SKM-1 (cell line): ENCODE measurements at regions not wholly inside any gene's neighbourhood (a gene's known extent, or its start where the extent isn't known, plus 50 kb on each side); places are given as distances from the start of the nearest gene placed in this dataset.
"Not testable (repeated sequence)": the region's sequence is repeated elsewhere in the genome, so short reads cannot be mapped to it uniquely, and the experiment has no call there.

Experiments used
- DNase-seq: peaks from one replicate; lab custom pipeline; 2025; ENCODE audit not compliant: unreplicated experiment; lab: John Stamatoyannopoulos, UW

DNA sequence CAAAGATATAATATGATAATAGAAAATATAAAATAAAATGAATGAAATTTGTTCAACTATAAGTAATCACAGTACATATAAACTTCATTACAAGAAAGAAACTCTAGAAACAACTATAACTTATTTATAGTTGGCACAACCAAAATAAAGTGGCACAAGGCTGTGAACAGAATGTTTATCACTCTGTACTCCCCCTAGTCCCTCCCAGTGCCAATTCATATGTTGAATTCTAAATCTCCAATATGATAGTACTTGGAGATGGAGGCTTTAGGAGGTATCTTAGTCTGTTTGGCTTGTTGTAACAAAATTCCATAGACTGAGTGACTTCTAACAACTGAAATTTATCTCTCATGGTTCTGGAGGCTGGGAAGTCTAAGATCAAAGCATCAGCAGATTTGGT is 145.0 kb upstream of the TMEM229A start:
- DNase-seq: no peak

DNA sequence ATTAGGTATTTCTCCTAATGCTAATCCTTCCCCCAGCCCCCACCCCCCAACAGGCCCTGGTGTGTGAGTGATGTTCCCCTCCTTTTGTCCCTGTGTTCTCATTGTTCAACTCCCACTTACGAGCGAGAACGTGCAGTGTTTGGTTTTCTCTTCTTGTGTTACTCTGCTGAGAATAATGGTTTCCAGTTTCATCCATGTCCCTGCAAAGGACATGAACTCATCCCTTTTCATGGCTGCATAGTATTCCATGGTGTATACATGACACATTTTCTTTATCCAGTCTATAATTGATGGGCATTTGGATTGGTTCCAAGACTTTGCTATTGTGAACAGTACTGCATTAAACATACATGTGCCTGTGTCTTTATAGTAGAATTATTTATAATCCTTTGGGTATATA is 138.9 kb upstream of the TMEM229A start:
- DNase-seq: not testable (repeated sequence)

GRCh38 chr7:124171068-124171467 is 138.2 kb upstream of the TMEM229A start:
- no peak for DNase-seq

DNA sequence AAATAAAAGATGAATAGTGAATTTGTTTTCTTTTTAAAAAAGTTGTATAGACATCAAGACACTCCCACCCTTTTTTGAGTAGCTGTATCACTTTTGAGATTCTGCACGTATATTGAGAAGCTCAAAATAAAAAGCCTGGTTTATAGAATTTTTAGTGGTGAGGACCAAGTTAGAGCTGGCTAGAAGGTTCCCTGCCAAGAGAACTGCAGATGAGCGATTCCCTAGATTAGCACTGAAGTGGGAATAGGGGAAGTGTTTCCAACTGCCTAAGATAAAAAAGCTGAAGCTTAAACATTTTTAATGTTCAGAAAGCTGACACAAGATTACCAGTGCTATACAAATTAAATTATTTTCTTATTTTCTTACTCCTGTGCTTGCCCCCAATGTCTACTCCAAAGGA is 135.7 kb upstream of the TMEM229A start:
- DNase-seq: no peak

- no peak for DNase-seq
Measured at GRCh38 chr7:124162667-124163066, 129.8 kb upstream of the TMEM229A start.

DNA sequence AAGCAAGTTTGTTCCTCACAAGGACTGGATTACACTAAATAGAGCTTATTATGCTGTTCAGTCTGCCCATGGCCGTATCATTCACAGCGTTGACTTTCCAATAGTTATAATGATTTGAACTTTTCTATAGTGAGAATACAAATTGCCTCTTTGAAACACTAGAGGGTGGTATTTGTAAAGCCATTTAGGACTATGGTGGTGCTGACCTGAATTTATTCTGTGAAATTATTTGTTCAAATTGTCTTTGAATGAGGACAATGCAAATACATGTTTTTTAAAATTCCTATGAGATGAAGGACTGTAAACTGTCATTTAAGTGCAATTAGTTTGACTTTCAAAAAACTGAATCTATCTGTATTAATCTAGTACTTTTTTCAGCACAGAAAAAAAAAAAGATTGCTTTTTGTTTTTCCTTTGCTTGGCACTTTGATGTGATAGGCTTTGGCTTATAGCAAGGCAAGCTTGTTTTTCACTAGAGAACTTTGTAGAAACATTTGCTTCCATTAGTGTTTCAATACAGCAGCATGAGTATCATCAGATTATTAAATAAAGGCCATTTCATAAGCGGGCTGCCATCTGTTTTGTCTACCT is 122.7 kb upstream of the TMEM229A start:
- peak; percentile 9 for DNase-seq

GRCh38 chr7:124152859-124153692 is 120.2 kb upstream of the TMEM229A start:
- peak; percentile 31 for DNase-seq

GRCh38 chr7:124137664-124138063 is 104.8 kb upstream of the TMEM229A start:
- no peak for DNase-seq

DNA sequence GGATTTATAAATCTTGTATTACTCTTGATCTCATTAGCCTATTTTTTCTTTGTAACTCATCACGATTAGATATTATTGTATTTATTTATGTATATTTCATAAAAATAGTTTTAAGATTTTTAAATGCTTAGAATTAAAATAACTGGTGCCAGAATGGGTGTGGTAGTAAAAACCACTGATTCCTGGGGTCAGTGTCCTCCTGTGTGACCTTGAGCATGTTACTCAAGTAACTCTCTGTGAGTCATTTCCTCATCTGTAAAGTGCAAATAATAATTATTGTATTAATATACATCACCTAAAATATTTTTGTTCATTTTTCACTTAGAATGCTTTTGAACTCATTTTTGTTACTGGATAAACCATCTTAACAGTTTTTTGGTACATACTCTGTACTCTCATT is 91.3 kb upstream of the TMEM229A start:
- DNase-seq: no peak

- DNase-seq: no peak
Measured at GRCh38 chr7:124120911-124121310, 88.0 kb upstream of the TMEM229A start.

- DNase-seq: no peak
Measured at GRCh38 chr7:124113045-124113444, 80.2 kb upstream of the TMEM229A start.

GRCh38 chr7:124106575-124106974 is 73.7 kb upstream of the TMEM229A start:
- DNase-seq: no peak

DNA sequence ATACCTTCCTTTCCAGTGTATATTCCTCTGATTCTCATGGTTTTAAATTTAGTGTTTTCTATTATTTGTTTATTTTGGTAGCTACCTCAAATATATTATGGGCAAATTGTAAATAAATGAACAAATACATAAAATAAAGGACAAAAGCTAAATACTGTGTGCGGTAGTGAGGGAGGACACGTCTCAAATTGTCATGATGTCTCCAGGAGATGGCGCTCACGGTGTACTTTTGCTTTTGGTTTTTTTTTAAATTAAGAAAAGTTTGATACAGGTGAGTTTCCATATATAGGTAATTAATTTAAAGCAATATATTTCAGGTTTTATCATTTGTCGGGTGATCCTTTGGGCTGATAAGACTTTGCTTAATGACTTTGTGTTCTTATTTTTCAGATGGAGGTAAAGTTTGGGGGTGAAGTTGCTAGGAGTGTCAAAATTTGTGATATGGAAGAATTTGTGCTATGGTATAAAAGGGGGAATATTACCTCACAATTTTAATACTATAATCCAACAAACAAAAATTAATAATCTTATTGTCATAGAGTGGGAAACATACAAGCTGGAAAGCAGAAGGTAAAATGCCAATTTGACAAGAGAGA is 68.4 kb upstream of the TMEM229A start:
- no peak for DNase-seq

GRCh38 chr7:124100190-124100589 is 67.3 kb upstream of the TMEM229A start:
- DNase-seq: no peak

DNA sequence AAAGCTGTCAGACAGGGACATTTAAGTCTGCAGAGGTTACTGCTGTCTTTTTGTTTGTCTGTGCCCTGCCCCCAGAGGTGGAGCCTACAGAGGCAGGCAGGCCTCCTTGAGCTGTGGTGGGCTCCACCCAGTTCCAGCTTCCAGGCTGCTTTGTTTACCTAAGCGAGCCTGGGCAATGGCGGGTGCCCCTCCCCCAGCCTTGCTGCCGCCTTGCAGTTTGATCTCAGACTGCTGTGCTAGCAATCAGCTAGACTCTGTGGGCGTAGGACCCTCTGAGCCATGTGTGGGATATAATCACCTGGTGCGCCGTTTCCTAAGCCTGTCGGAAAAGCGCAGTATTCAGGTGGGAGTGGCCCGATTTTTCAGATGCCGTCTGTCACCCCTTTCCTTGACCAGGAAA is 66.7 kb upstream of the TMEM229A start:
- DNase-seq: not testable (repeated sequence)

- DNase-seq: no peak
Measured at GRCh38 chr7:124089621-124090020, 56.8 kb upstream of the TMEM229A start.

- no peak for DNase-seq
Measured at GRCh38 chr7:124088590-124088989, 55.7 kb upstream of the TMEM229A start.

GRCh38 chr7:124086843-124087242 is 54.0 kb upstream of the TMEM229A start:
- no peak for DNase-seq

GRCh38 chr7:124085179-124085578 is 52.3 kb upstream of the TMEM229A start:
- no peak for DNase-seq

GRCh38 chr7:124084024-124084423 is 51.2 kb upstream of the TMEM229A start:
- no peak for DNase-seq
